ENCODE measurements at regions not wholly inside any gene's neighbourhood (a gene's known extent, or its start where the extent isn't known, plus 50 kb on each side); places are given as distances from the start of the nearest gene placed in this dataset.

DNA sequence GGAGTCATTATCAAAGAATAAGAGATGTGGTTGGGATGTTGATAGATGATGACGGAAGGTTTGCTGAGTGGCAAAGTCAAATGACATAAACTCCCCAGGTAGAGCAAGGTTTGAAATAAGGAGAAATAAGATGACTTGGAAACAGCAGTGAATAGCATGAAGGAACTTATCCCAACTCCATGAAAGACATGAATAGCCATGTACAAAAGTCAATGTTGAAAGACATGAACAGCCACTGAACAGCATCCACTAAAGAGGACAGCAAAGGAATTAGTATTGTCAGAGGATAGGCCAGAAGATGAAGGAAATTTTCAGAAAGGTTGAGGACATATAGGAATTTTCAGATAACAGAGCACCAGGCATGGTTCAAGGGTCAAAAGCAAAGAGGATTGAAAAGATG lies 286.0 kb upstream of the FBXL7 start:
- Mint-ChIP-seq H3K27me3 (ENCODE audit: low read depth, unreplicated experiment) (no peaks in the 10 kb centered on the region), H3K4me1 (ENCODE audit: low read depth, unreplicated experiment) (peaks cover 4% of the 10 kb centered on the region), H3K27ac (ENCODE audit: unreplicated experiment) (no peak overlapping the region), H3K4me3 (ENCODE audit: unreplicated experiment) (no peak overlapping the region), H3K36me3 (ENCODE audit: low read depth, unreplicated experiment) (no peaks in the 10 kb centered on the region), H3K9me3 (ENCODE audit: unreplicated experiment) (no peaks in the 10 kb centered on the region)
- DNase-seq (ENCODE audit: low read depth) = no peak
- no peak for FAIRE-seq
- H3K4me3 ChIP-seq (ENCODE audit: insufficient read depth, low read depth, low read length) = no peak overlapping the region
- TF ChIP-seq CTCF (IDR thresholded peaks at IDR 0.05; ENCODE audit: insufficient read depth, low read depth, low read length) = no peak
- TF ChIP-seq EZH2 (IDR thresholded peaks at IDR 0.05; ENCODE audit: insufficient read depth, low read length) = no peak
- H2AFZ ChIP-seq (ENCODE audit: low read depth, low read length) = no peak overlapping the region
- H3K79me2 ChIP-seq (ENCODE audit: insufficient read depth, low read length) = no peaks in the 10 kb centered on the region
- H4K20me1 ChIP-seq (ENCODE audit: insufficient read depth, low read length) = no peaks in the 10 kb centered on the region
- no peaks in the 10 kb centered on the region for H3K4me1 ChIP-seq (ENCODE audit: insufficient read depth, low read length)
- no peak overlapping the region for H3K27ac ChIP-seq (ENCODE audit: low read depth, low read length)
- no peak overlapping the region for H3K4me2 ChIP-seq (ENCODE audit: low read length)
- no peaks in the 10 kb centered on the region for H3K36me3 ChIP-seq (ENCODE audit: insufficient read depth, low read length)
- H3K27me3 ChIP-seq (ENCODE audit: insufficient read depth, low read length) = no peaks in the 10 kb centered on the region
- no peaks in the 10 kb centered on the region for H3K9me3 ChIP-seq (ENCODE audit: insufficient read depth, low read depth, low read length)
- H3K9ac ChIP-seq (ENCODE audit: low read length) = no peak overlapping the region

- Histone ChIP-seq H4K20me1 (ENCODE audit: insufficient read depth, low read length) (no peaks in the 10 kb centered on the region), H3K9me3 (ENCODE audit: insufficient read depth, low read depth, low read length) (no peaks in the 10 kb centered on the region), H3K4me2 (ENCODE audit: low read length) (no peak overlapping the region), H3K36me3 (ENCODE audit: insufficient read depth, low read length) (no peaks in the 10 kb centered on the region), H2AFZ (ENCODE audit: low read depth, low read length) (no peak overlapping the region), H3K4me1 (ENCODE audit: insufficient read depth, low read length) (no peaks in the 10 kb centered on the region), H3K9ac (ENCODE audit: low read length) (no peak overlapping the region), H3K27me3 (ENCODE audit: insufficient read depth, low read length) (no peaks in the 10 kb centered on the region), H3K27ac (ENCODE audit: low read depth, low read length) (no peak overlapping the region), H3K79me2 (ENCODE audit: insufficient read depth, low read length) (no peaks in the 10 kb centered on the region), H3K4me3 (ENCODE audit: insufficient read depth, low read depth, low read length) (no peak overlapping the region)
- Mint-ChIP-seq H3K9me3 (ENCODE audit: unreplicated experiment) (no peaks in the 10 kb centered on the region), H3K27me3 (ENCODE audit: low read depth, unreplicated experiment) (no peaks in the 10 kb centered on the region), H3K4me1 (ENCODE audit: low read depth, unreplicated experiment) (peaks cover 6% of the 10 kb centered on the region), H3K36me3 (ENCODE audit: low read depth, unreplicated experiment) (no peaks in the 10 kb centered on the region), H3K27ac (ENCODE audit: unreplicated experiment) (no peak overlapping the region), H3K4me3 (ENCODE audit: unreplicated experiment) (no peak overlapping the region)
- FAIRE-seq (no peak), DNase-seq (ENCODE audit: low read depth) (no peak)
- TF ChIP-seq EZH2 (IDR thresholded peaks at IDR 0.05; ENCODE audit: insufficient read depth, low read length) = no peak
- TF ChIP-seq CTCF (IDR thresholded peaks at IDR 0.05; ENCODE audit: insufficient read depth, low read depth, low read length) = no peak
Measured at GRCh38 chr5:15209053-15209762, 290.8 kb upstream of the FBXL7 start.

DNA sequence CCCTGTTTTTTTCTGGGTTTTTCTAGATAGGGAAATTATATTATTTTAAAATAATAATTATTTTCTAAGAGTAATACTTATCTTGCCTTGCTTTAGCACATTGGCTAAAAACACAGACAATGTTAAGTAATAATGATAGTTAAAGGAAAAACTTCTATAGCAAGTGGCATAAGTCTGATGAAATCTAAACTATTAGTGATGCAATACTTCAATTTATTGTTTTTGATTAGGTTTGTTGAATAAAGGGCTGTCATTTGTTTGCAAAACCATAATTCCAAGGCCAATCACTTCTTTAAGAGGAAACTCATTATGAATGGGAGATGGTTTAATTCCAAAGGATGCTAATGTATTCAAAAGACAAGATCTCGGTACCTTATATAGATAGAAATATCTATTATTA lies 293.8 kb upstream of the FBXL7 start:
- H3K9me3 ChIP-seq (ENCODE audit: insufficient read depth, low read depth, low read length) = no peaks in the 10 kb centered on the region
- no peak overlapping the region for H3K4me2 ChIP-seq (ENCODE audit: low read length)
- H3K9me3 Mint-ChIP-seq (ENCODE audit: unreplicated experiment) = no peaks in the 10 kb centered on the region
- no peak overlapping the region for H2AFZ ChIP-seq (ENCODE audit: low read depth, low read length)
- H3K9ac ChIP-seq (ENCODE audit: low read length) = no peak overlapping the region
- H4K20me1 ChIP-seq (ENCODE audit: insufficient read depth, low read length) = no peaks in the 10 kb centered on the region
- no peak overlapping the region for H3K4me3 ChIP-seq (ENCODE audit: insufficient read depth, low read depth, low read length)
- TF ChIP-seq EZH2 (IDR thresholded peaks at IDR 0.05; ENCODE audit: insufficient read depth, low read length) (no peak), CTCF (IDR thresholded peaks at IDR 0.05; ENCODE audit: insufficient read depth, low read depth, low read length) (no peak)
- no peak overlapping the region for H3K4me3 Mint-ChIP-seq (ENCODE audit: unreplicated experiment)
- H3K36me3 Mint-ChIP-seq (ENCODE audit: low read depth, unreplicated experiment) = no peaks in the 10 kb centered on the region
- H3K4me1 Mint-ChIP-seq (ENCODE audit: low read depth, unreplicated experiment) = peaks cover 17% of the 10 kb centered on the region
- no peaks in the 10 kb centered on the region for H3K79me2 ChIP-seq (ENCODE audit: insufficient read depth, low read length)
- H3K36me3 ChIP-seq (ENCODE audit: insufficient read depth, low read length) = no peaks in the 10 kb centered on the region
- H3K4me1 ChIP-seq (ENCODE audit: insufficient read depth, low read length) = no peaks in the 10 kb centered on the region
- DNase-seq (ENCODE audit: low read depth) = no peak
- no peak for FAIRE-seq
- H3K27me3 Mint-ChIP-seq (ENCODE audit: low read depth, unreplicated experiment) = no peaks in the 10 kb centered on the region
- H3K27ac Mint-ChIP-seq (ENCODE audit: unreplicated experiment) = no peak overlapping the region
- H3K27ac ChIP-seq (ENCODE audit: low read depth, low read length) = no peak overlapping the region
- no peaks in the 10 kb centered on the region for H3K27me3 ChIP-seq (ENCODE audit: insufficient read depth, low read length)

All from astrocyte (in vitro differentiated cells and primary cell).